Left lung (tissue), 4 donors: ENCODE measurements at regions not wholly inside any gene's neighbourhood (a gene's known extent, or its start where the extent isn't known, plus 50 kb on each side); places are given as distances from the start of the nearest gene placed in this dataset.
"Not testable (repeated sequence)": the region's sequence is repeated elsewhere in the genome, so short reads cannot be mapped to it uniquely, and the experiment has no call there.

Source experiments
- ATAC-seq: fragments of 200-7000 bp; cut with Tn5 transposase; one replicate; pipeline ENCODE4 v1.9.1; 2020; ENCODE audit warnings: moderate library complexity
- DNase-seq, 4 donors: peaks; one replicate each; pipeline ENCODE4 v3.0.0-alpha.2; 2013 to 2020
- H3K27ac ChIP-seq, 2 donors: fragments of 200-600 bp; sonication (generic) in 1 of 2; one replicate each; pipeline versions ENCODE4 v1.5.0 to v1.8.0; 2020 to 2021
- H3K27me3 ChIP-seq, 2 donors: fragments of 200-600 bp; sonication (generic) in 1 of 2; one replicate each; pipeline versions ENCODE4 v1.5.0 to v1.8.0; 2020 to 2021
- H3K36me3 ChIP-seq, 2 donors: fragments of 200-600 bp; sonication (generic) in 1 of 2; one replicate each; pipeline versions ENCODE4 v1.5.0 to v1.8.0; 2020 to 2021
- H3K4me1 ChIP-seq, 2 donors: fragments of 200-600 bp; one replicate each; pipeline ENCODE4 v1.8.0; 2021
- H3K4me3 ChIP-seq, 2 donors: fragments of 200-600 bp; sonication (generic) in 1 of 2; one replicate each; pipeline versions ENCODE4 v1.5.0 to v1.8.0; 2020 to 2021; ENCODE audit warnings: mild to moderate bottlenecking in 1 of 2
- H3K9me3 ChIP-seq, 2 donors: fragments of 200-600 bp; sonication (generic) in 1 of 2; one replicate each; pipeline versions ENCODE4 v1.5.0 to v1.8.0; 2020 to 2021
- intact Hi-C, 2 donors: fragments of 100-400 bp; cut with DNase I; formaldehyde crosslinking; loops; one replicate each; pipeline versions ENCODE4 v1.11.2 to v1.14.2; 2022
- TF ChIP-seq, protein P1 (sequence below), 2 donors: fragments of 200-600 bp; sonication (generic) in 1 of 2; IDR thresholded peaks; one replicate each; pipeline versions ENCODE4 v1.5.0 to v1.8.0; 2021; ENCODE audit warnings: antibody characterized with exemption in 2 of 2
- donor health status: DM: no; HTN: yes; CAD: no.
- donor health status: DM: no; HTN: no; CAD: no.

GRCh38 chr1:233463333-233463732 is 135.8 kb downstream of the MAP3K21 start:
- ATAC-seq (no peak), DNase-seq (no peak)
- H3K4me3 ChIP-seq: no peak overlapping the region
- peaks cover 0 to 10% of the 10 kb centered on the region in 2 donors for H3K9me3 ChIP-seq
- H3K27ac ChIP-seq: no peak overlapping the region
- H3K36me3 ChIP-seq: no peaks in the 10 kb centered on the region
- TF ChIP-seq, protein P1, sequence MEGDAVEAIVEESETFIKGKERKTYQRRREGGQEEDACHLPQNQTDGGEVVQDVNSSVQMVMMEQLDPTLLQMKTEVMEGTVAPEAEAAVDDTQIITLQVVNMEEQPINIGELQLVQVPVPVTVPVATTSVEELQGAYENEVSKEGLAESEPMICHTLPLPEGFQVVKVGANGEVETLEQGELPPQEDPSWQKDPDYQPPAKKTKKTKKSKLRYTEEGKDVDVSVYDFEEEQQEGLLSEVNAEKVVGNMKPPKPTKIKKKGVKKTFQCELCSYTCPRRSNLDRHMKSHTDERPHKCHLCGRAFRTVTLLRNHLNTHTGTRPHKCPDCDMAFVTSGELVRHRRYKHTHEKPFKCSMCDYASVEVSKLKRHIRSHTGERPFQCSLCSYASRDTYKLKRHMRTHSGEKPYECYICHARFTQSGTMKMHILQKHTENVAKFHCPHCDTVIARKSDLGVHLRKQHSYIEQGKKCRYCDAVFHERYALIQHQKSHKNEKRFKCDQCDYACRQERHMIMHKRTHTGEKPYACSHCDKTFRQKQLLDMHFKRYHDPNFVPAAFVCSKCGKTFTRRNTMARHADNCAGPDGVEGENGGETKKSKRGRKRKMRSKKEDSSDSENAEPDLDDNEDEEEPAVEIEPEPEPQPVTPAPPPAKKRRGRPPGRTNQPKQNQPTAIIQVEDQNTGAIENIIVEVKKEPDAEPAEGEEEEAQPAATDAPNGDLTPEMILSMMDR (IDR thresholded peaks at IDR 0.05): no peak
- intact Hi-C loops: no loop called here
- H3K4me1 ChIP-seq: no peaks in the 10 kb centered on the region
- no peaks in the 10 kb centered on the region for H3K27me3 ChIP-seq

- peak in 1 of 4 donors; percentile 75 for DNase-seq
- Histone ChIP-seq H3K27me3 (no peaks in the 10 kb centered on the region), H3K4me1 (no peaks in the 10 kb centered on the region), H3K9me3 (peaks cover 0 to 10% of the 10 kb centered on the region in 2 donors), H3K4me3 (no peak overlapping the region), H3K27ac (no peak overlapping the region), H3K36me3 (no peaks in the 10 kb centered on the region)
- no peak for ATAC-seq
- TF ChIP-seq, protein P1 (IDR thresholded peaks at IDR 0.05): no peak
- intact Hi-C loops: no loop called here
These were observed 138.3 kb downstream of the MAP3K21 start for GRCh38 chr1:233465745-233466343.

DNA sequence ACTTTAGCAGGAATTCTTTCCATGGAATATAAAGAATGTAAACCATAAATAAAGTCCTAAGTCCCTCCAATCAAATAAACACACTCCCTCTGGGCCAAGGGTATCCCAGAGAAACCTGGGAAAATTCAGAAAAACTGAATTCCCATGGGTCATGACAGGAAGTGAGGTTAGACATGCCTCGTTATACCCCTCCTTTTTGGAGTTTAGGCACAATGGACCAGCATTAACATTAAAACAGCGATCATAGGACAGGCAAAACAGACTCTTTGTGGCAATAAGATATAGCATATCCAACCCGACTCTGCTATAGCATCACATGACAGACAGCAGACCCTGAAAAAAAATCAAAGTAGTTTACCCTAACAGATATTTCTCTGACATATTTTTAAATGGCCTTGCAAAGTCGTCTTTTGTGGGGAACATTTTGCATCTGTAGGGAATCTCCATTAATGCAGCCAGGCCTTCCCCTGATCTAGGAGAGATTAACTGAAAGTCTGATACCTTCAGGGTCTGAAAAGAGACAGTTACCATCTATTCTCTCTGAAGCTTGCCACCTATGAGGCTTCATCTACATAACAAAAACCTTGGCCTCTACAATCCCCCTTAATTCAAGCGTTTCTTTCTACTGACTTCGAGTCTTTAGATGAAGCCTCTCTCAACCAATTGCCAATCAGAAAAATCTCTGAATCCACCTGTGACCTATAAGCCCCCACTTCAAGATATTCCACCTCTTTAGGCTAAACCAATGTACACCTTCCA is 143.0 kb upstream of the KCNK1 start:
- no peak for DNase-seq
- ATAC-seq: no peak
- intact Hi-C loops: no loop called here
- no peaks in the 10 kb centered on the region for H3K4me1 ChIP-seq
- no peak overlapping the region for H3K27ac ChIP-seq
- H3K9me3 ChIP-seq: peaks cover 0 to 2% of the 10 kb centered on the region in 2 donors
- H3K27me3 ChIP-seq: no peaks in the 10 kb centered on the region
- TF ChIP-seq, protein P1 (IDR thresholded peaks at IDR 0.05): no peak
- no peaks in the 10 kb centered on the region for H3K36me3 ChIP-seq
- no peak overlapping the region for H3K4me3 ChIP-seq

GRCh38 chr1:233471851-233472250 is 142.1 kb upstream of the KCNK1 start:
- intact Hi-C loops, H3K27me3 ChIP-seq, H3K4me3 ChIP-seq, DNase-seq, ATAC-seq, H3K36me3 ChIP-seq, H3K9me3 ChIP-seq, H3K27ac ChIP-seq, H3K4me1 ChIP-seq: not testable (repeated sequence)

DNA sequence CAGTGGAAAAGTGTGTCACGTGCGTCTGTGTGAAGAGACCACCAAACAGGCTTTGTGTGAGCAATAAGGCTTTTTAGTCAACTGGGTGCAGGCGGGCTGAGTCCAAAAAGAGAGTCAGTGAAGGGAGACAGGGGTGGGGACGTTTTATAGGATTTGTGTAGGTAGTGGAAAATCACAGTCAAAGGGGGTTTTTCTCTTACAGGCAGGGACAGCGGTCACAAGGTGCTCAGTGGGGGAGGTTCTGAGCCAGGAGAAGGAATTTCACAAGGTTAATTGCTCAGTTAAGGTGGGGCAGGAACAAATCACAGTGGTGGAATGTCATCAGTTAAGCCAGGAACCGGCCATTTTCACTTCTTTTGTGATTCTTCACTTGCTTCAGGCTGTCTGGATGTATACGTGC is 141.1 kb upstream of the KCNK1 start:
- H3K27ac ChIP-seq, H3K4me3 ChIP-seq, H3K36me3 ChIP-seq, DNase-seq, ATAC-seq, H3K27me3 ChIP-seq, H3K4me1 ChIP-seq, intact Hi-C loops, H3K9me3 ChIP-seq: not testable (repeated sequence)

- no peaks in the 10 kb centered on the region for H3K9me3 ChIP-seq
- H3K27ac ChIP-seq: no peak overlapping the region
- intact Hi-C loops: no loop called here
- ATAC-seq (no peak), DNase-seq (no peak)
- H3K27me3 ChIP-seq: no peaks in the 10 kb centered on the region
- TF ChIP-seq, protein P1 (IDR thresholded peaks at IDR 0.05): no peak
- no peaks in the 10 kb centered on the region for H3K4me1 ChIP-seq
- no peak overlapping the region for H3K4me3 ChIP-seq
- no peaks in the 10 kb centered on the region for H3K36me3 ChIP-seq
These were observed 140.2 kb upstream of the KCNK1 start for GRCh38 chr1:233473549-233474204.
